ENCODE measurements at regions not wholly inside any gene's neighbourhood (a gene's known extent, or its start where the extent isn't known, plus 50 kb on each side); places are given as distances from the start of the nearest gene placed in this dataset.

DNA sequence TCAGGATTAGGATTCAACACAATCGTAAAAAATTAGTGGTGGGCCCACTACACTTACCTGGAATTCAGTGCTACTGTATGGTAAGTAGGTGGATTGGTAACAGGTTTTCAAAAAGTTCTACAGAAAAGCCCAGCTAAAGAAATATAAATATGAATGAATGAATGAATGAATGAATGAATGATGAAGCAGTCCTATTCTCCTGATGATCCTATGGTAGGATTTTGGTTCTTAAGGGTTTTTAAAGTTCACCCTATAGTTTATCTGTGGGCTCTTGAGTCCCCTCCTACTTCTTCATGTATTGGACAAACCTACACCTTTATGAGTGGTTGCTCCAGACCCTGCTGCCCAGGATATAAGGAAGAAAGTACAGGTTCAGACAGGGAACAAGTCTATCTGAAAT lies 89.5 kb upstream of the HEY2 start:
- H3K36me3 ChIP-seq (ENCODE audit: control insufficient read depth in 1 of 2, insufficient read depth in 2 of 2, low read length in 1 of 2): no peaks in the 10 kb centered on the region
- no peak overlapping the region for H3K4me3 ChIP-seq (ENCODE audit: low read length in 2 of 2)
- 98 to 99% methylated on average over 1 of the region's 1 CpG for WGBS, 2 donors
- DNase-seq: no peak
- H3K27me3 ChIP-seq (ENCODE audit: control insufficient read depth in 1 of 2, insufficient read depth in 2 of 2, low read length in 1 of 2): no peaks in the 10 kb centered on the region
- no peak overlapping the region for H3K27ac ChIP-seq (ENCODE audit: low read depth in 1 of 2, low read length in 2 of 2)
- no peaks in the 10 kb centered on the region for H3K4me1 ChIP-seq (ENCODE audit: control insufficient read depth in 1 of 2, insufficient read depth in 2 of 2, low read length in 2 of 2)
- no peaks in the 10 kb centered on the region for H3K9me3 ChIP-seq (ENCODE audit: control insufficient read depth, low read length)
- intact Hi-C loops (cut with DNase I): no loop called here
- ATAC-seq (ENCODE audit: low FRiP score): no peak

DNA sequence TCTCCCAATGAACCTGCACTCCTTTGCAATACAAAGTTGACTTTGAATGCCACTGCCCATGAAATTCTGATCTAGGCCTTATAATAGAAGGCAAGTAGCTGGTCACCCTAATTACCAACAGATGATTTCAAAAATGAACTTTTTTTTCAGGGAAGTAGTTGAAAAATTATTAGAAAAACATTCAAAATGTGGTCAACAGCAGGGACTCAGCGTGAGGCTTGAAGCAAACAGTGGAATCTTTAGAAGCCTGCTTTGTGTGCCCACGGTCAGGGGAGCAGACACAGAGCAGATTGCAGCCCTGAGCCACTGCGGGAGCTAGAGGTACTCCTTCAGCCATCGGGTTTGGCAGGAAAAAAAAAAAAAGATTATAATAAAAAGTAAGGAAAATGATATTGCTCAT lies 87.1 kb upstream of the HEY2 start:
- DNase-seq (no peak), ATAC-seq (ENCODE audit: low FRiP score) (no peak)
- intact Hi-C loops (cut with DNase I): no loop called here
- no peaks in the 10 kb centered on the region for H3K36me3 ChIP-seq (ENCODE audit: control insufficient read depth in 1 of 2, insufficient read depth in 2 of 2, low read length in 1 of 2)
- WGBS, 2 donors: 63 to 67% methylated on average over 4 of the region's 4 CpGs
- no peak overlapping the region for H3K4me3 ChIP-seq (ENCODE audit: low read length in 2 of 2)
- no peak overlapping the region for H3K27ac ChIP-seq (ENCODE audit: low read depth in 1 of 2, low read length in 2 of 2)
- no peaks in the 10 kb centered on the region for H3K27me3 ChIP-seq (ENCODE audit: control insufficient read depth in 1 of 2, insufficient read depth in 2 of 2, low read length in 1 of 2)
- no peaks in the 10 kb centered on the region for H3K9me3 ChIP-seq (ENCODE audit: control insufficient read depth, low read length)
- no peaks in the 10 kb centered on the region for H3K4me1 ChIP-seq (ENCODE audit: control insufficient read depth in 1 of 2, insufficient read depth in 2 of 2, low read length in 2 of 2)

DNA sequence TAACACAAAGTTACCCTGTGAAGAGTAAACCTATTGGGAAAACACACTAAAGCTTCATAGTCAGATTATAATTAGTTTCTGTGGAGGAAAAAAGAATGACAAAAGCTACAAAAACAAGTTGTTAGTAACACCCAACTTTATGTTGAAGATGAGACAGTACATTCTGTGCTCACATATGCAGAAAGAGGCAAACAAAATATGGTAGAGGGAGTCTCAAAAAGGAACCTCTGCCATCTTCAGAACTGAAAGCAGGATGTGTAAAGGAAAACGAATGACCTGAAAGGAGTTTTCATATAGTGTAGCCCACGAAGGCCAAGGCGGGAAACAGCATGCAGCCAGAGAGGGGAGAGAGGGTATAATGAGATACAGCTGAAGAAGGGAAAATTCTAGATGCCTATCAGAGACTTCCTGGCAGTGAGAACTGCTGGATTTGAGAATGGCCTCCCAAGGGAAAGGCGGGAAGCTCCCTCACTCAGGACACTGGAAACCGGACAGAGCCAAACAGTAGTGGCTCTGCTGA lies 84.1 kb upstream of the HEY2 start:
- 90 to 94% methylated on average over 5 of the region's 5 CpGs for WGBS, 2 donors
- no peaks in the 10 kb centered on the region for H3K36me3 ChIP-seq (ENCODE audit: control insufficient read depth in 1 of 2, insufficient read depth in 2 of 2, low read length in 1 of 2)
- DNase-seq (no peak), ATAC-seq (ENCODE audit: low FRiP score) (no peak)
- H3K4me1 ChIP-seq (ENCODE audit: control insufficient read depth in 1 of 2, insufficient read depth in 2 of 2, low read length in 2 of 2): peaks cover 2 to 5% of the 10 kb centered on the region in 2 donors
- no peaks in the 10 kb centered on the region for H3K27me3 ChIP-seq (ENCODE audit: control insufficient read depth in 1 of 2, insufficient read depth in 2 of 2, low read length in 1 of 2)
- no peak overlapping the region for H3K27ac ChIP-seq (ENCODE audit: low read depth in 1 of 2, low read length in 2 of 2)
- intact Hi-C loops (cut with DNase I): no loop called here
- no peaks in the 10 kb centered on the region for H3K9me3 ChIP-seq (ENCODE audit: control insufficient read depth, low read length)
- no peak overlapping the region for H3K4me3 ChIP-seq (ENCODE audit: low read length in 2 of 2)

DNA sequence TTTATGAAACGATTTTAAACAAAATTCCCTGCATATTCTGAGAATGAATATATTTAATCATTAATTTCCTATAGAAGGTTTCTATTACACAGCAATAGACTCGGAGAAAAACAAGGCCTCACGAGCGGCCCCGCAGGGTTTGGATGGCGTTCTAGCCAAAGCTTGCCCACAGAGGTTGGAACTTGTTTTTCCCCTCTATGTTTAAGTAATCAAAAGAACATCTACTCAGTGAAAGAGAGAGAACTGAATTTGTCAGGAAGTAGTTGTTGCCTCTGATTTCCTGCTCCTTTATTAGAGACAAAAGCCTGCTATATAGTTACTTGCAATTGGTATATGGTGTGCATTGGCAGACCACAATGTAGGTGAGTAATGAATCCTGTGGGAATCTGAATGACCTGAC lies 82.1 kb upstream of the HEY2 start:
- H3K4me1 ChIP-seq (ENCODE audit: control insufficient read depth in 1 of 2, insufficient read depth in 2 of 2, low read length in 2 of 2): peaks cover 2 to 8% of the 10 kb centered on the region in 2 donors
- intact Hi-C loops (cut with DNase I): no loop called here
- H3K36me3 ChIP-seq (ENCODE audit: control insufficient read depth in 1 of 2, insufficient read depth in 2 of 2, low read length in 1 of 2): no peaks in the 10 kb centered on the region
- DNase-seq: no peak
- H3K9me3 ChIP-seq (ENCODE audit: control insufficient read depth, low read length): no peaks in the 10 kb centered on the region
- H3K27ac ChIP-seq (ENCODE audit: low read depth in 1 of 2, low read length in 2 of 2): no peak overlapping the region
- H3K27me3 ChIP-seq (ENCODE audit: control insufficient read depth in 1 of 2, insufficient read depth in 2 of 2, low read length in 1 of 2): no peaks in the 10 kb centered on the region
- no peak for ATAC-seq (ENCODE audit: low FRiP score)
- WGBS, 2 donors: 97 to 99% methylated on average over 6 of the region's 6 CpGs
- no peak overlapping the region for H3K4me3 ChIP-seq (ENCODE audit: low read length in 2 of 2)

DNA sequence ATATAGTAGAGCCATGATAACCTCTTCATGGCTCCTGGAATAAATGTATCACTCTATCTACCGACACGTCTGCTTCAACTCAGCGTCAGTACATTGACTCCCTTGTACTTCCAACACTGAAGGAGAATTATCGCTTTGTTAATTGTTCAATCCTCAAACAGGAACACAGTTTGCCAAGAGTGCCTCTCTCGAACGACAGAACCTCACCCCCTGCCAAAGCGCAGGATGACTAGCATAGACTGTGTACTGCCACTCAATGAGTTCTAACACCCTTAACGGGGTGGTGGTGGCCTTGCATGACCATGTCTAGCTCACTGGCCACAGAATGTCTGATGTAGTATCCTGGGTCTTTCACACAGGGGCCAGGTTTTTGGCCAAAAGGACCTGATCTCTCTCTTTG lies 81.4 kb upstream of the HEY2 start:
- WGBS, 2 donors: 95 to 96% methylated on average over 8 of the region's 8 CpGs
- no peaks in the 10 kb centered on the region for H3K9me3 ChIP-seq (ENCODE audit: control insufficient read depth, low read length)
- no peak overlapping the region for H3K4me3 ChIP-seq (ENCODE audit: low read length in 2 of 2)
- intact Hi-C loops (cut with DNase I): no loop called here
- H3K36me3 ChIP-seq (ENCODE audit: control insufficient read depth in 1 of 2, insufficient read depth in 2 of 2, low read length in 1 of 2): no peaks in the 10 kb centered on the region
- no peak overlapping the region for H3K27ac ChIP-seq (ENCODE audit: low read depth in 1 of 2, low read length in 2 of 2)
- peaks cover 2 to 8% of the 10 kb centered on the region in 2 donors for H3K4me1 ChIP-seq (ENCODE audit: control insufficient read depth in 1 of 2, insufficient read depth in 2 of 2, low read length in 2 of 2)
- ATAC-seq (ENCODE audit: low FRiP score) (no peak), DNase-seq (no peak)
- no peaks in the 10 kb centered on the region for H3K27me3 ChIP-seq (ENCODE audit: control insufficient read depth in 1 of 2, insufficient read depth in 2 of 2, low read length in 1 of 2)

DNA sequence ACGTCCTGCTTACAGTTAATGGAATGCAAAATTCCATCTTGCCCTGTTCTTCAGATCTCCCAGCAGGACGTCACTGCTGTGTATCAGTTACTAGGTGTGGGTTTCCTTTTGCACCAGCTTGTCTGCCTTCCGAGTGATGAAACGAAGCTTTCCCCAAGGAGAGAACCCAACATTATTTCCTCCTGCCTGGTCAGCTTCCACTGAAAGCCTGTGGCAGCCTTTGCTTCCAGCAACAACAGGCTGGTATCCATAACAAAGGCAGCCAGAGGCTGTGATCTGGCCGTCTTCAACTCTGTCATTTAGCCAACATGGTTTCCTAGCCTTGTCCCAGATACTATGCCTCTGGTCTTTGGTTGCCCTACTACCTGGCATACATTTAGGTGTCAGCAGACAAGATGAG lies 78.9 kb upstream of the HEY2 start:
- intact Hi-C loops (cut with DNase I): loop anchor here in 1 of 2 donors (5.0 kb wide), 1 partner anchor 73 kb away; no protein-coding TSS in a partner anchor
- Histone ChIP-seq H3K4me3 (ENCODE audit: low read length in 2 of 2) (no peak overlapping the region), H3K4me1 (ENCODE audit: control insufficient read depth in 1 of 2, insufficient read depth in 2 of 2, low read length in 2 of 2) (peaks cover 4 to 11% of the 10 kb centered on the region in 2 donors), H3K9me3 (ENCODE audit: control insufficient read depth, low read length) (no peaks in the 10 kb centered on the region), H3K36me3 (ENCODE audit: control insufficient read depth in 1 of 2, insufficient read depth in 2 of 2, low read length in 1 of 2) (no peaks in the 10 kb centered on the region), H3K27me3 (ENCODE audit: control insufficient read depth in 1 of 2, insufficient read depth in 2 of 2, low read length in 1 of 2) (no peaks in the 10 kb centered on the region), H3K27ac (ENCODE audit: low read depth in 1 of 2, low read length in 2 of 2) (peak overlapping the region; percentile 49 to 93)
- DNase-seq (peak; percentile 34 to 45), ATAC-seq (ENCODE audit: low FRiP score) (peak; percentile 55)
- whole genome bisulfite sequencing, 2 donors: 3 to 4% methylated on average over 5 of the region's 5 CpGs

DNA sequence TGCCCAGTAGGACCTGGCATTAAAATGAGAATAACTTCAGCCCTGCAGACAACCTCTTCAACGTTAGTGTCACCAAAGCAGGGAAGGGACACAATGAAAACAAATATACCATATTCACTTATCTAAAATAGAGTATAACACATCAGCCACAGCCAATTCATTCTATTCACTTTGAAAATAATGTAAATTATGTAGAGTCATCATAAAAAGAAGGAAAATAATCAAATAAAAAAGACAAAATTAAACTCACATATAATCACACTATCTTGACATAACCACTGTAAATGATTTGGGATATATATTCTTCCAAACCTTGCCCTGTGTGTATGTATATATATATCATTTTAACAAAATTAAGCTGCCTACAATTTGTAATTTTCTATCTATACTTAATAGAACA lies 78.1 kb upstream of the HEY2 start:
- no peak for DNase-seq
- Histone ChIP-seq H3K27me3 (ENCODE audit: control insufficient read depth in 1 of 2, insufficient read depth in 2 of 2, low read length in 1 of 2) (no peaks in the 10 kb centered on the region), H3K9me3 (ENCODE audit: control insufficient read depth, low read length) (no peaks in the 10 kb centered on the region), H3K27ac (ENCODE audit: low read depth in 1 of 2, low read length in 2 of 2) (no peak overlapping the region), H3K36me3 (ENCODE audit: control insufficient read depth in 1 of 2, insufficient read depth in 2 of 2, low read length in 1 of 2) (no peaks in the 10 kb centered on the region), H3K4me3 (ENCODE audit: low read length in 2 of 2) (no peak overlapping the region), H3K4me1 (ENCODE audit: control insufficient read depth in 1 of 2, insufficient read depth in 2 of 2, low read length in 2 of 2) (peaks cover 7 to 11% of the 10 kb centered on the region in 2 donors)
- ATAC-seq (ENCODE audit: low FRiP score): no peak
- 15 to 23% methylated on average over 1 of the region's 1 CpG for WGBS, 2 donors
- intact Hi-C loops (cut with DNase I): loop anchor here in 1 of 2 donors (5.0 kb wide), 1 partner anchor 74 kb away; no protein-coding TSS in a partner anchor

DNA sequence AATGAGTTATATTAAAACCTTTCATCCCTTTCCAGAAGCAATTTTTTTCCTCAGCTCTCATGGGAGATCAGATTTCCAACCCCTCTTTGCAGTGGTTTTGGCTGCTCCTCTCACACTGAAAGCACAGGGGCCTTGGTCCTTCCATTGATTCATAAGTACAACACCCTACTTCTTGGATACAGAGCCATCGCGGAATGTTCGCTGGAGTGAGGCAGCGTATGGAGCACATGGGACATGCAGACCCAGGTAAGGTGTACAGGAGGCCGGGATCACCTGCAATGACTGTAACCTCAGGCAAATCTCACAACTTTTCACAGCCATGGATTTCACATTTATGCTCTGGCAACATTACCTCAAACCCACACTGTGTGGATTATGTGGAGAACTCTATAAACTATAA lies 75.2 kb upstream of the HEY2 start:
- Histone ChIP-seq H3K27me3 (ENCODE audit: control insufficient read depth in 1 of 2, insufficient read depth in 2 of 2, low read length in 1 of 2) (no peaks in the 10 kb centered on the region), H3K9me3 (ENCODE audit: control insufficient read depth, low read length) (no peaks in the 10 kb centered on the region), H3K27ac (ENCODE audit: low read depth in 1 of 2, low read length in 2 of 2) (peak overlapping the region; percentile 36 to 76), H3K4me1 (ENCODE audit: control insufficient read depth in 1 of 2, insufficient read depth in 2 of 2, low read length in 2 of 2) (peaks cover 9 to 16% of the 10 kb centered on the region in 2 donors), H3K4me3 (ENCODE audit: low read length in 2 of 2) (no peak overlapping the region), H3K36me3 (ENCODE audit: control insufficient read depth in 1 of 2, insufficient read depth in 2 of 2, low read length in 1 of 2) (no peaks in the 10 kb centered on the region)
- DNase-seq (peak in 1 of 2 donors; percentile 63), ATAC-seq (ENCODE audit: low FRiP score) (no peak)
- 37 to 60% methylated on average over 5 of the region's 5 CpGs for WGBS, 2 donors
- intact Hi-C loops (cut with DNase I): loop anchor here in 1 of 2 donors (2.0 to 5.0 kb wide), 2 partner anchors 73 to 77 kb away; no protein-coding TSS in a partner anchor

DNA sequence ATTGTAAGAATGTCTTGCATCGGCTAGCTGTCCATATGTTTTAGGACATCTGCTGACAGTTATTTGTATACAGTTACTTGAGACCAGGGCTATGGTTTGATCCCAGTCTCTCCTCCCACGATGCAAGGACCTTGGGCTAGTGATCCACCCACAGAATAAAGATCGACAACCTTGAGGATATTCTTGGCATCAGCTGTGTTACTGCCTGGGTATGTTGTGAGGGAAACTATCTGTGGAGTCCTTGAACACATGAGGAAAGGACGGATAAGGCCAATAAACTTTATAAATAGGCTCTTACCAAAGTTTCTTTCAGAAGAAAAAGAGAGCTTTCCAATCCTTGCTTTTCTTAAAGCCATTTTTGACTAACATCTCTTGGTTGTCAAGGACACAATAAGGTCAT lies 70.8 kb upstream of the HEY2 start:
- ATAC-seq (ENCODE audit: low FRiP score) (no peak), DNase-seq (no peak)
- Histone ChIP-seq H3K4me1 (ENCODE audit: control insufficient read depth in 1 of 2, insufficient read depth in 2 of 2, low read length in 2 of 2) (peaks cover 7 to 11% of the 10 kb centered on the region in 2 donors), H3K27ac (ENCODE audit: low read depth in 1 of 2, low read length in 2 of 2) (peak overlapping the region in 1 of 2 donors; percentile 57), H3K9me3 (ENCODE audit: control insufficient read depth, low read length) (no peaks in the 10 kb centered on the region), H3K27me3 (ENCODE audit: control insufficient read depth in 1 of 2, insufficient read depth in 2 of 2, low read length in 1 of 2) (no peaks in the 10 kb centered on the region), H3K36me3 (ENCODE audit: control insufficient read depth in 1 of 2, insufficient read depth in 2 of 2, low read length in 1 of 2) (no peaks in the 10 kb centered on the region), H3K4me3 (ENCODE audit: low read length in 2 of 2) (peak overlapping the region in 1 of 2 donors; percentile 8)
- WGBS, 2 donors: 17 to 26% methylated on average over 4 of the region's 4 CpGs
- intact Hi-C loops (cut with DNase I): no loop called here
